ENCODE measurements at regions not wholly inside any gene's neighbourhood (a gene's known extent, or its start where the extent isn't known, plus 50 kb on each side); places are given as distances from the start of the nearest gene placed in this dataset.
"Not testable (repeated sequence)": the region's sequence is repeated elsewhere in the genome, so short reads cannot be mapped to it uniquely, and the experiment has no call there.

GRCh38 chr12:75754141-75754540 lies 242.7 kb upstream of the KRR1 start:
- DNase-seq (ENCODE audit: low read depth in 1 of 2, low spot score in 1 of 2) = no peak
- no peak overlapping the region for H3K27ac ChIP-seq (replicated peaks)
- no peaks in the 10 kb centered on the region for H3K27me3 ChIP-seq (ENCODE audit: insufficient read depth, poor library complexity, severe bottlenecking)
- no peak overlapping the region for H3K4me3 ChIP-seq (replicated peaks; ENCODE audit: insufficient read depth, low read length)
- TF ChIP-seq POLR2AphosphoS5 (IDR thresholded peaks at IDR 0.05; ENCODE audit: low read depth) (no peak), REST (IDR thresholded peaks at IDR 0.05; ENCODE audit: insufficient replicate concordance, low read depth) (no peak), SPI1 (IDR thresholded peaks at IDR 0.05; ENCODE audit: borderline replicate concordance, low read depth) (no peak), GABPA (IDR thresholded peaks at IDR 0.05; ENCODE audit: low read depth) (no peak)
- TF ChIP-seq, protein P1, sequence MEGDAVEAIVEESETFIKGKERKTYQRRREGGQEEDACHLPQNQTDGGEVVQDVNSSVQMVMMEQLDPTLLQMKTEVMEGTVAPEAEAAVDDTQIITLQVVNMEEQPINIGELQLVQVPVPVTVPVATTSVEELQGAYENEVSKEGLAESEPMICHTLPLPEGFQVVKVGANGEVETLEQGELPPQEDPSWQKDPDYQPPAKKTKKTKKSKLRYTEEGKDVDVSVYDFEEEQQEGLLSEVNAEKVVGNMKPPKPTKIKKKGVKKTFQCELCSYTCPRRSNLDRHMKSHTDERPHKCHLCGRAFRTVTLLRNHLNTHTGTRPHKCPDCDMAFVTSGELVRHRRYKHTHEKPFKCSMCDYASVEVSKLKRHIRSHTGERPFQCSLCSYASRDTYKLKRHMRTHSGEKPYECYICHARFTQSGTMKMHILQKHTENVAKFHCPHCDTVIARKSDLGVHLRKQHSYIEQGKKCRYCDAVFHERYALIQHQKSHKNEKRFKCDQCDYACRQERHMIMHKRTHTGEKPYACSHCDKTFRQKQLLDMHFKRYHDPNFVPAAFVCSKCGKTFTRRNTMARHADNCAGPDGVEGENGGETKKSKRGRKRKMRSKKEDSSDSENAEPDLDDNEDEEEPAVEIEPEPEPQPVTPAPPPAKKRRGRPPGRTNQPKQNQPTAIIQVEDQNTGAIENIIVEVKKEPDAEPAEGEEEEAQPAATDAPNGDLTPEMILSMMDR (IDR thresholded peaks at IDR 0.05; ENCODE audit: insufficient read depth, low read length) = no peak

DNA sequence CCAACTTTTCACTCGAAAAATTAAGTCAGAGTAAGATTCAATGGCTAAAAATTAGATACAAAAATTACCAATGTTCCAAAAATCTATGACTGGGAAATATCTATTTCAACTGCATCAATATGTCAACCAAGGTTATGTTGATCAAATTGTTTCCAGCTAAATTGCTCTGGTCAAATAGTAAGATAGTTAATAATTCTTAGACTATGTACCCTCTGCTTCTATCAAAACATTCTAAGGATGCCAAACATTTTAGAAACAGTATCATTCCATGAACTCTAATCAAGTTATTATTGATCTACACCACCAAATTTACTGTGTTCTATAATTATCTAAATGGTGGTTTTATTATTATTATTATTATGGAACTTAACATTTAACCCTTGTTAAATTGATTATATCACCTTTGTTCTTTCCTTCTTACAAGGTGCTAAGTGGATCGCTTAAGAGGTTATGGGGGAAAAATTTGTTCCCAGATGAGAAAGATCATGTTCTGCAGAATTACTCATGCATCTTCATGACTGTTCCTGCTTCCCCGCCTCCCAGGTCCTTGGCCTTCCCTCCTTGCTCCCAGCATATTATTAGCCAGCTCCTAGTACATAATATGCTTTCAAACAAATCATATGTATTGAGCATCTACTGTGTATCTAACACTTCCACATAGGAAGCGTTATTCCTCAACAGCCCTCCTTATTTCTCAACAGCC lies 240.5 kb upstream of the KRR1 start:
- Histone ChIP-seq H3K27me3 (ENCODE audit: insufficient read depth, poor library complexity, severe bottlenecking) (no peaks in the 10 kb centered on the region), H3K4me3 (replicated peaks; ENCODE audit: insufficient read depth, low read length) (no peak overlapping the region), H3K27ac (replicated peaks) (no peak overlapping the region)
- TF ChIP-seq SPI1 (IDR thresholded peaks at IDR 0.05; ENCODE audit: borderline replicate concordance, low read depth) (no peak), GABPA (IDR thresholded peaks at IDR 0.05; ENCODE audit: low read depth) (no peak), REST (IDR thresholded peaks at IDR 0.05; ENCODE audit: insufficient replicate concordance, low read depth) (no peak), POLR2AphosphoS5 (IDR thresholded peaks at IDR 0.05; ENCODE audit: low read depth) (no peak)
- TF ChIP-seq, protein P1 (IDR thresholded peaks at IDR 0.05; ENCODE audit: insufficient read depth, low read length) = no peak
- DNase-seq (ENCODE audit: low read depth in 1 of 2, low spot score in 1 of 2) = no peak

- DNase-seq (ENCODE audit: low read depth in 1 of 2, low spot score in 1 of 2) = no peak
- Histone ChIP-seq H3K27ac (replicated peaks) (no peak overlapping the region), H3K4me3 (replicated peaks; ENCODE audit: insufficient read depth, low read length) (no peak overlapping the region), H3K27me3 (ENCODE audit: insufficient read depth, poor library complexity, severe bottlenecking) (no peaks in the 10 kb centered on the region)
- no peak for TF ChIP-seq POLR2AphosphoS5 (IDR thresholded peaks at IDR 0.05; ENCODE audit: low read depth)
Observed at GRCh38 chr12:75750716-75751306, 239.4 kb upstream of the KRR1 start.

DNA sequence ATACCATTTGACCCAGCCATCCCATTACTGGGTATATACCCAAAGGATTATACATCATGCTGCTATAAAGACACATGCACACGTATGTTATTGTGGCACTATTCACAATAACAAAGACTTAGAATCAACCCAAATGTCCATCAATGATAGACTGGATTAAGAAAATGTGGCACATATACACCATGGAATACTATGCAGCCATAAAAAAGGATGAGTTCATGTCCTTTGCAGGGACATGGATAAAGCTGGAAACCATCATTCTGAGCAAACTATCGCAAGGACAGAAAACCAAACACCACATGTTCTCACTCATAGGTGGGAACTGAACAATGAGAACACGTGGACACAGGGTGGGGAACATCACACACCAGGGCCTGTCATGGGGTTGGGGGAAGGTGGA lies 237.6 kb upstream of the KRR1 start:
- H3K27ac ChIP-seq (replicated peaks); H3K4me3 ChIP-seq (replicated peaks; ENCODE audit: insufficient read depth, low read length); DNase-seq (ENCODE audit: low read depth in 1 of 2, low spot score in 1 of 2); H3K27me3 ChIP-seq (ENCODE audit: insufficient read depth, poor library complexity, severe bottlenecking): not testable (repeated sequence)

DNA sequence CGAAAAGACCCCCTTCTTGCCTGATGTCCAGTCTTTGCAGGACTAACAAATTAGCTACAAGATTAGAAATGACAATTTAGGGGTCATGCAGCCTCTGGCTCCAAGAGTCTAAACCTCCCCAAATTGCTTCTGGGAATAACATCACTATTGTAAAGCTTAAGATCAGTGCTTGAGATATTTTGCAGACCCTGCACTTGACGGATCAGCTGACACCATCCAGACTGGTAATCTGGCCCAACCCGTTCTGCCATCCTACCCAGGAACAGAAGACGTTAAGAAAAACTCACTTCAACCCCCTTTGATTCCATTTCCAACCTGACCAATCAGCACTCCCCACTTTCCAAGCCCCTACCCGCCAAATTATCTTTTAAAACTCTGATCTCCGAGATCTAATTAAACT lies 236.7 kb upstream of the KRR1 start:
- peaks cover 3% of the 10 kb centered on the region for H3K27me3 ChIP-seq (ENCODE audit: insufficient read depth, poor library complexity, severe bottlenecking)
- TF ChIP-seq, protein P1 (IDR thresholded peaks at IDR 0.05; ENCODE audit: insufficient read depth, low read length) = no peak
- TF ChIP-seq REST (IDR thresholded peaks at IDR 0.05; ENCODE audit: insufficient replicate concordance, low read depth) (no peak), POLR2AphosphoS5 (IDR thresholded peaks at IDR 0.05; ENCODE audit: low read depth) (no peak), SPI1 (IDR thresholded peaks at IDR 0.05; ENCODE audit: borderline replicate concordance, low read depth) (no peak), GABPA (IDR thresholded peaks at IDR 0.05; ENCODE audit: low read depth) (no peak)
- H3K4me3 ChIP-seq (replicated peaks; ENCODE audit: insufficient read depth, low read length) = no peak overlapping the region
- H3K27ac ChIP-seq (replicated peaks) = no peak overlapping the region
- no peak for DNase-seq (ENCODE audit: low read depth in 1 of 2, low spot score in 1 of 2)
